Mesothelial cell of epicardium (in vitro differentiated cells): ENCODE measurements at regions not wholly inside any gene's neighbourhood (a gene's known extent, or its start where the extent isn't known, plus 50 kb on each side); places are given as distances from the start of the nearest gene placed in this dataset.

Experiments
- DNase-seq, 2 experiments: peaks; one replicate each; pipeline ENCODE4 v3.0.0; 2021; ENCODE audit warnings: low spot score in 2 of 2; ENCODE audit not compliant: unreplicated experiment in 2 of 2
- H3K27ac Mint-ChIP-seq: 2 replicates; pipeline ENCODE4 v1.8.0; 2021; ENCODE audit warnings: mixed read lengths
- H3K27me3 Mint-ChIP-seq: 2 replicates; pipeline ENCODE4 v1.8.0; 2021; ENCODE audit warnings: low read depth, mixed read lengths
- H3K36me3 Mint-ChIP-seq: 2 replicates; pipeline ENCODE4 v1.8.0; 2021; ENCODE audit warnings: mixed read lengths
- H3K4me1 Mint-ChIP-seq: 2 replicates; pipeline ENCODE4 v1.8.0; 2021; ENCODE audit warnings: mixed read lengths
- H3K4me3 Mint-ChIP-seq: 2 replicates; pipeline ENCODE4 v1.8.0; 2021; ENCODE audit warnings: mild to moderate bottlenecking, moderate library complexity, mixed read lengths
- H3K9me3 Mint-ChIP-seq: 2 replicates; pipeline ENCODE4 v1.8.0; 2021; ENCODE audit warnings: mixed read lengths
- CTCF ChIP-seq: fragments of 200-600 bp; sonication (generic); IDR thresholded peaks from one replicate; pipeline ENCODE4 v1.5.0; 2021; ENCODE audit warnings: antibody characterized with exemption; ENCODE audit not compliant: unreplicated experiment

- peaks cover 10% of the 10 kb centered on the region for H3K9me3 Mint-ChIP-seq
- H3K4me3 Mint-ChIP-seq = no peak overlapping the region
- no peak overlapping the region for H3K27ac Mint-ChIP-seq
- TF ChIP-seq CTCF = no peak
- no peak for DNase-seq
- H3K27me3 Mint-ChIP-seq = no peaks in the 10 kb centered on the region
- H3K4me1 Mint-ChIP-seq = no peaks in the 10 kb centered on the region
- no peaks in the 10 kb centered on the region for H3K36me3 Mint-ChIP-seq
These were observed 74.1 kb upstream of the FAM9B start for GRCh38 chrX:9108054-9108453.

- Mint-ChIP-seq H3K36me3 (no peaks in the 10 kb centered on the region), H3K27me3 (no peaks in the 10 kb centered on the region), H3K4me3 (no peak overlapping the region), H3K4me1 (no peaks in the 10 kb centered on the region), H3K27ac (no peak overlapping the region), H3K9me3 (peaks cover 4% of the 10 kb centered on the region)
- no peak for TF ChIP-seq CTCF
- no peak for DNase-seq
These were observed 76.9 kb upstream of the FAM9B start for GRCh38 chrX:9110808-9111207.

DNA sequence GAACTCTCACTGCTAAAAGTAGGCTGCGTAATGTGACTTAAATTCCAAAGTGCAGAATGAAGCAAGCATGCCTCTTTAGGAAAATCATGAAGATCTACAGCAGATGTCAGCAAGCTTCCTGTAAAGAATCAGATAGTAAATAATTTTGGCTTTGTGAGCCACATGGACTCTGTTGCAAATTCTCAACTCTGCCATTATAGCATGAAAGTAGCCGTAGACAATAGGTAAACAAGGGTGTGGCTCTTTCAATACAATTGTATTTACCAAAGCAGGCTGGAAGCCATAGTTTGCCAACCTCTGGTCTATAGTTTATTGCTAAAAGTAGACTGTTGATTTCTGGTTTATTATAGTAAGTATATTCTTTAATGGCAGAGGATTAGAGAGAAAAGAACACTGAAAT lies 80.3 kb upstream of the FAM9B start:
- H3K36me3 Mint-ChIP-seq = no peaks in the 10 kb centered on the region
- no peaks in the 10 kb centered on the region for H3K4me1 Mint-ChIP-seq
- TF ChIP-seq CTCF = no peak
- DNase-seq = no peak
- H3K27ac Mint-ChIP-seq = no peak overlapping the region
- H3K9me3 Mint-ChIP-seq = peaks cover 13% of the 10 kb centered on the region
- H3K27me3 Mint-ChIP-seq = peaks cover 2% of the 10 kb centered on the region
- no peak overlapping the region for H3K4me3 Mint-ChIP-seq

DNA sequence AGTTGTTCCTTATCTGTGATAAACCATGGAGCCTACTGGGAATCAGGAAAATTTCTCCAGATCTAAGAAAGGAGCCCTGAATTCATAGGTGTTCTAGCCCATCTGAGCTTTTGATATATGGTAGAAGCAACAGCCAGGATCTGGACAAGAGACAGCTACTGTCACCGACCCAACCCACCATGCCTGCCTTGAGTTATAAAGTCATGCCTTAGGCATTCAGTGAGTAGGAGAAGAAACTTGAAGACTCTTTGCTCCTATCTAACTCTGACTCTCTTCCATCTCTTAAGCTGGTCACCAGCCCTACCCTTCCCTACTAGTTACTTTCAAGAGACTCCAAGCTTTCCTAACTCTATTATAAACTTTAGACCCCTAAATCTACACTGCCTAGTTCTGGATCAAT lies 83.9 kb upstream of the FAM9B start:
- Mint-ChIP-seq H3K4me1 (no peaks in the 10 kb centered on the region), H3K27me3 (peaks cover 4% of the 10 kb centered on the region), H3K9me3 (peaks cover 30% of the 10 kb centered on the region), H3K4me3 (no peak overlapping the region), H3K27ac (no peak overlapping the region), H3K36me3 (no peaks in the 10 kb centered on the region)
- DNase-seq = no peak
- no peak for TF ChIP-seq CTCF

DNA sequence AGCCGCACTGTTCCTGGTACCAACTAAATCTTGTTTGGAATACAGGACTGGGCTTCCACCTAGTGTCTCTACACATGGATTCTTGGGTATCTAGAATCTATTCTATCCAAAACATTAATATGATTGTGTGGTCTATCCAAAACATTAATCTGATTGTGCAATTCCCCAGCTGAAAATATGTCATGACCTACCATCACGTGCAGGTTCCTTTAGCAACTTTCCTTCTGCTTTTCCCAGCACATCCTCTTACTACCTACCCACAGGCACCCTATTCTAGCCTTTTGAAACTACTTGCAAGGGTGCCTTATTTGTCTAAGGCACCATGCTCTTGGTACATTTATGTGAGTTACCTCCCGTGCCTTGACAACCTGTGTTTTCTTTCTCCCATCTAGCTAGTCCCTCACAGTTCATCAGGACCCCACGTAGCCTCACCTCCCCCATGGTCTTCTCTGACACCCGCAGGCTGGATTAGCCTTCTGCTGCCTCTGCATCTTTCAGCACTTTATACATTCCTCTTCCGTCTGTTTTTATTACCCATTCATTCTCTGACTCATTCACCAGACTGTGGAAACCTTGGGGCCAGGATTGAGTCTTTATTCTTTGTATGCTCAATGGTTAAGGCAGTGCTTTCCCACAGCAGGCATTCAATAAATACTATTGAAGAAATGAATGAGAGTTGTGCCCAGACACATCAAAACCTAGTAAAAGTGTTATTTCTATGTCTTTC lies 88.8 kb upstream of the FAM9B start:
- Mint-ChIP-seq H3K4me1 (no peaks in the 10 kb centered on the region), H3K36me3 (no peaks in the 10 kb centered on the region), H3K27me3 (peaks cover 2% of the 10 kb centered on the region), H3K9me3 (peaks cover 37% of the 10 kb centered on the region), H3K4me3 (no peak overlapping the region), H3K27ac (no peak overlapping the region)
- DNase-seq = no peak
- no peak for TF ChIP-seq CTCF

DNA sequence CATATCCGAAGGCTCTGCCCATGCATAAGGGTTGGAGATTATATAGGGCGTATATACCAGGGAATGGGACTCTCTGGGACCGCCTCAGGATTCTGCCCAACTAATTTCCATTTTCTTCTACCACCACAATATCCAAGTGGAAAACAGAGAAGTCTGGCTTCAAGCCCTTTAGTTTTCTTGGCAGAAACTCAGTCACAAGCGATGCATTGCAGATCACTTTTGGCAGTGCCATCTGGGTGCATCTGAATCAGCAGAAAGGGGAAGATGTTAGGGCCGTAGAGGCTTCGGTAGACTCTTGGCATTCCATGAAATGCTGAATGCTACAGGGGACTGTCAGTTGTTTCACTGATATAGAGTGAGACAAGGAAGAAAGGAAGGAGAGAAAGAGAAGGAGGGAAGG lies 94.1 kb upstream of the FAM9B start:
- H3K27me3 Mint-ChIP-seq = peaks cover 2% of the 10 kb centered on the region
- no peak for TF ChIP-seq CTCF
- no peaks in the 10 kb centered on the region for H3K4me1 Mint-ChIP-seq
- no peak overlapping the region for H3K4me3 Mint-ChIP-seq
- H3K36me3 Mint-ChIP-seq = no peaks in the 10 kb centered on the region
- DNase-seq = no peak
- no peak overlapping the region for H3K27ac Mint-ChIP-seq
- H3K9me3 Mint-ChIP-seq = peaks cover 42% of the 10 kb centered on the region
